Dermis blood vessel endothelial cell (primary cell): ENCODE measurements at regions not wholly inside any gene's neighbourhood (a gene's known extent, or its start where the extent isn't known, plus 50 kb on each side); places are given as distances from the start of the nearest gene placed in this dataset.

ENCODE experiments used
- DNase-seq: peaks from one replicate; pipeline ENCODE4 v3.0.0; 2010

DNA sequence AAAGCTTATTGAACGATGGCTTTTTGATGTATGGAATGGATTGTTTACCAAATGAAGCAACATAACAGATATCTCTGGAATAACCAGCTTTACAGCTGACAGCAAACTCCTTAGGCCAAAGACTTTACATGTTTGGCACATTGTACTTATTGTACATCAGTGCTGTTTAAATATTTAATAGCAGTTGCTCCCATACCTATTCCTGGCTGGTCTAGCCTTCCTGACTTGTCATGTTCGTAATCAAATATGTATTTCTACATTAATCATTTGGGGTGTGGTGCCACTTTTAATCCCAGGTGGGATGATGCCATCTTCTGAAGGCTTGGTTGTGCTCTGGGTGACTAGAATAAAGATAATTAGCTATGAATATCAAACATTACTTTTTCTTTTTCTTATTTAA is 67.4 kb upstream of the FRY start:
- DNase-seq = no peak

DNA sequence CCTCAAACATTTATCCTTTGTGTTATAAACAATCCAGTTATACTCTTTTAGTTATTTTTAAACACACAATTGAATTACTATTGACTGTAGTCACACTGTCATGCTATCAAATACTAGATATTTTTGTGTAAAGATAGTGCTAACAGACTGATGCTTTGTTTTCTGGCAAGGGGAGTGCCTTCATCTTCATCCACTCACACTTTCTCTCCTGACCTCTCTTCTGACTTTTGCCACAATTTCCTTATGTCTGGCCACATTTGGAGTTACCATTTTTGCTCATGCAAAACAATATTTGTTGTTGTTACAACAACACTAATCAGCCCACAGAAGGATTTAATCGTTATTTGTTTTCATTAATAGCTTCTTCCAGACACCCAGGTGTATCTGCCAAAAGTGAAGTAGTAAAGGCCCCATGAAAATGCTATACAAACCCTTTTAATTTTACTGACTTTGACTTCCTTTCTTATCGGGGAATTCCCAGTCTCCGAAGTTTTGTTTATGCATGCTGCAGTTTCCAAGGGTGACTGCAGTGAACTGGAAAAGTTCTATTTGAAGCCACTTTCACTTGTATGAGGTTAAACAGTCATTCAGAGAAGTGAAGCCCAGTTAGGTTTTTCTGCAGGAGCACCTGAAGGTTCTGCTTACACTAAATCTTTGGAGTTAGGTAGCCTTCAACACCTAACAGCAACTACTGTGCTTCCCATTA is 66.1 kb upstream of the FRY start:
- DNase-seq = peak; percentile 45

DNA sequence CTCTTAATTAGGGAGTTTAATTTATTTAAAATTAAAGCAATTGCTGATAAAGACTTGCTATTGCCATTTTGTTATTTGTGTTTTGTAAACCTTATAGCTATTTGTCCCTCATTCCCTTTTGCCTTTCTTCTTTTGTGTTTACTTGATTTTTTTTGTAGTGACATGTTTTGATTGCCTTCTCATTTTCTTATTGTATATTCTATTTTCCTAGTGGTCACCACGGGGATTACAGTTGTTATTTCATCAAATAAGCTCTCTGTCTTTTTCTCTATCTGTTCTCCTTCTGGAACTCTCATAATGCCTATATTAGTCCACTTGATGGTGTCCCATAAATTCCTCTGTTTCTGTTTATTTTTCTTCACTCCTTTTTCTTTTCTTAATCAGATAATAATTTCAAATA is 64.4 kb upstream of the FRY start:
- no peak for DNase-seq

DNA sequence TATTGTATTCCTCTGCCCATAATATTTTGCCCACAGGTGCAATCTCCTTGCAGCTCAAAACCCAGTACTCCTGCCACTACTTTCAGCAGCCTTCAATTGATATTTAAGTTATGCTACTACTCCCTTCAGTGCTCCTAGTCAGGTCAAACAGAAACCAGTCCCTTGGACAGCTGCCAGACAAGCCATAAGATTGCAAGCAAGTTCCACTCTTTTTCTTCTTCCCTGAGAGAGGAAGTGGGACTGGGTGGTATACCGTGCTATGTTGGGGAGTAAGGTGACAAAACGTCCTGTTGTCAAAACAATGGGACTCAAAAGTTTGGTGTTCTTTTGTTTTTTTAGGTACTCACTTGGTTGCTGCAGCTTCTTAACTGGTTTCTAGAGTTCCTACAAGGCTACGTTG is 63.1 kb upstream of the FRY start:
- DNase-seq = no peak

DNA sequence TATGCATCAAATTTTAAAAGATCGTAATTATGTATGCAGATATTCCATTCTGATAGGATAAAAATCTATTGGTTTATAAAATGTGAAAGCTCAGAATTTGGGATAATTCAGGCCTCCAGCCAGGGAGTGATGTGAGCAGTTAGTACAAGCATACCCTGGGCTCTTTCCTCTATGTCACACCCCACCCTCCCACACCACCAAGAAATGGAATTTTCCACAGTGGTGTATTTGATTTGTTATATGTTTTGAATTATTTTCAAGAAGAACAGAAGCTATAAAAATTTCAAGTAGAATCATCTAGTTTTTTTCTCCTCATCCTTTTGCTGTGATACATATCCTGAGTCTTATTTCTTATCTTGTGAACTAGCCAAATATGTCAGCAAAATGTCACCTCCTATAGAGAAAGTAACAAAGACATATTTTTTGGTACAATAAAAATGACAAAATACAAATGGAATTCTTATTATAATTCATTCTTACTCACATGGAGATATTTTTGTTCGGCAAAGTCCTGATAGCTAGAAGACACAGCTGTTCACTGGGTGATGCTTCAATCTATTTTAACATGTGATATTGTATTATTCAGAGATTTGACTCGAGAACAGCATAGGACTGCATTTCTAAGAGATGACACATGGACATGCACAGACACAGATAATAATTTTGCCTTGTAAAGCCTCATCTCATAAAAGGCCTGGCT is 61.2 kb upstream of the FRY start:
- no peak for DNase-seq

DNA sequence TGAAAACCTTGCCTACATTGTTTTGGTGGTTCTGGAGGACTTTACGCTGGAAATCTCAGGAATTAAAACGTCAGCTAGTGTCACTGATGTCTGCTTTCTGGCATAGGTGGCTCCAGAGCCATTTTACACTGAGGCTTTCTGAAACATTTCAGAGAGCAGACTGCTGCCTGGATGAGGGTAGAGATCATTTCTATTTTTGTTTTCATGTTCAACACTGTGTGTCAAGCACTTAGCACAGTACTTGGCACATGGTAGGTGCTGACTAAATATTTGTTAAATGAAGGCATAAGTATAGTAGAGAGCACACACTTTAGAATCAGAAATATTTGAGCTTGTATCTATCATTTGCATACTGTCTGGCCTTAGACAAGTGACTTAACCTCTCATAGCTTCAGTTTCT is 59.1 kb upstream of the FRY start:
- no peak for DNase-seq

DNA sequence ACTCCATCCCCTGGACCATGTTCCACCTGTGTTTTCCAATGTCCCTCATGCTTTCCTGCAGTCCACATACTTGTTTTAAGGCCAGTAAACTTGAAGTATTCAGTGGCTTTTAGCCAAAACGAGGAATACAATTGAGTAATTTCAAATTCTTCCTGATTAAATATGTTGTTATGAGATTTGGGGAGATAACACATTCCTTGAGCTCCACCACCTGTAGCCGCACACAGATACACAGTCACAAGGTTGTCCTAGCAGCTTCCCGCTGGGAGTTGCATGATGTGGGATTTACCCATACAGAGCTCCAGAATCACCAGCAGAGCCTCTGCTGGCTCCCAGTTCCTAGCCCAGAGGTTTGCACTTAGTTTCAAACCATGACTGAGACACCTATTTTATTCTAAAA is 53.6 kb upstream of the FRY start:
- DNase-seq = no peak

DNA sequence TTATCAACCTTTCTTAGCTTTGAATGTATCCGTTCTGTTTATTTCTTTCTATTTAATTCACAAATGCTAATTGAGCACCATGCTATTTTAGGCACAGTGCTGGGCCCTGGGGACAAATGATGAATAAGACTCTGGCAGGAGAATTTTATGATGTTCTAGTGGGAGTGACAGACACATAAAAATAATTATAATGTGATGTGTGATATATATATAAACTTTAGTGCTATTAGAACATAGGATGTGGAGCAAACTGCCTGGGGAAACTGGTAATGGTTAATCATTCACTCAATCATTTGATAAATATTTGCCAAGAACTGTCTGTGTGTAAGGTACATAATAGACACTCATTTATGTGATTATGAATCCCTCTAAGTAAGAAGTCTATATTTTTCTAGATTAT is 50.7 kb upstream of the FRY start:
- DNase-seq = no peak
